Activated CD8-positive, alpha-beta T cell treated with anti-CD3 and anti-CD28 coated beads, Interleukin-2, amount 10 ng/mL, durations not matched to agents 7 days and 5 days (primary cell): ENCODE measurements at regions not wholly inside any gene's neighbourhood (a gene's known extent, or its start where the extent isn't known, plus 50 kb on each side); places are given as distances from the start of the nearest gene placed in this dataset.

Experiments used
- ATAC-seq: fragments of 150-1000 bp; cut with Tn5 transposase; one replicate; pipeline ENCODE4 v1.10.0; 2021; ENCODE audit warnings: moderate library complexity
- CTCF ChIA-PET: fragments of 350-600 bp; sonication (Branson Sonifier 250); formaldehyde crosslinking; loops from one replicate; lab custom pipeline; 2021; ENCODE audit warnings: antibody characterized with exemption; lab: Charles Lee
- POLR2A ChIA-PET: fragments of 350-600 bp; sonication (Branson Sonifier 250); formaldehyde crosslinking; loops from one replicate; lab custom pipeline; 2021; ENCODE audit warnings: antibody characterized with exemption; lab: Charles Lee
- DNase-seq: peaks from one replicate; pipeline ENCODE4 v3.0.0-alpha.2; 2020
- H3K27ac Mint-ChIP-seq: one replicate; pipeline ENCODE4 v1.8.0; 2021; ENCODE audit warnings: mild to moderate bottlenecking, mixed read lengths
- H3K27me3 Mint-ChIP-seq: one replicate; pipeline ENCODE4 v1.8.0; 2021; ENCODE audit warnings: low read depth, mixed read lengths
- H3K36me3 Mint-ChIP-seq: one replicate; pipeline ENCODE4 v1.8.0; 2021; ENCODE audit warnings: low read depth, mixed read lengths
- H3K4me1 Mint-ChIP-seq: one replicate; pipeline ENCODE4 v1.8.0; 2021; ENCODE audit warnings: low read depth, mixed read lengths
- H3K4me3 Mint-ChIP-seq: one replicate; pipeline ENCODE4 v1.8.0; 2021; ENCODE audit warnings: mild to moderate bottlenecking, mixed read lengths
- H3K9me3 Mint-ChIP-seq: one replicate; pipeline ENCODE4 v1.8.0; 2022; ENCODE audit warnings: mixed read lengths; ENCODE audit not compliant: insufficient read depth

DNA sequence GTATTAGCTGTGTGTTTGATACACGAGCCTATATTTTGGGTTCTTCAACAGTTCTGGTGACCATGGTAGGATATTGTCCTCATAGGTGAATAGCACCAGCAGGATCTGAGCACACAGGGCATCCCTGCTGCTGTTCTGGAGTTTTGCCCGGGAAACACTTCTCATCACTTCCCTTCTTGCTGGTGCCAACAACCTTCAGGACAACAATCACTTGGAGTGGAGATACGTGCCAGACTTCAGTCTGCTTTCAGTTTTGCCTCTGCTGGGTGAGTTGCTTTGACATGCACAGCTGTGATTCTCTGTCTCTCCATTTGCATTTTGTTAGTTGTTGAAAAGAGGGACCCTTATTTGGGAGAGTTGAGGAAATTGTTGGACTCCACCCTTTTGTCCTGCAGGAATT is 1347.2 kb upstream of the DDX18 start:
- ATAC-seq: no peak
- Mint-ChIP-seq H3K4me3 (no peak overlapping the region), H3K27ac (no peak overlapping the region), H3K9me3 (peaks cover 26% of the 10 kb centered on the region), H3K36me3 (no peaks in the 10 kb centered on the region), H3K27me3 (no peaks in the 10 kb centered on the region), H3K4me1 (no peaks in the 10 kb centered on the region)
- ChIA-PET POLR2A (no interaction called here), CTCF (no interaction called here)
- DNase-seq: no peak

DNA sequence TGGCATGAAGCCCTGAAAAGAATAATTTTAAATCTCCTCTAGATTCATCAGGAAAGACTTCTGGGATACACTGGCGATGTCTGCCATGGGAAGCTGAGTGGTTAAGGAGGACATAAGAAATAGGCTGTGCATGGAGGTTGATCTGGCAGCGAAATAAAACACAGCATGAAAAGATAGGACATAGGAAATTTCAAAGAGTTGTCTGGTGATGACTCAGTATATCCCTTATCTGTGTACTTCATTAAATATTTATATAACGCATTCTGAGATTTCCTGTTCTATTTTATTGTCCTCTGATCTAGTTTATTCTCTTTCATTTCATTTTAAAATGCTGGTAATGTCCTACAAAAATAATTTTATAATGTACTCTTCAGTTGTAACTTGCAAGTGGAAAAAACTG is 1337.3 kb upstream of the DDX18 start:
- Mint-ChIP-seq H3K4me3 (no peak overlapping the region), H3K4me1 (no peaks in the 10 kb centered on the region), H3K27me3 (no peaks in the 10 kb centered on the region), H3K27ac (no peak overlapping the region), H3K36me3 (no peaks in the 10 kb centered on the region), H3K9me3 (peaks cover 20% of the 10 kb centered on the region)
- CTCF ChIA-PET: no interaction called here
- POLR2A ChIA-PET: no interaction called here
- DNase-seq (no peak), ATAC-seq (no peak)

DNA sequence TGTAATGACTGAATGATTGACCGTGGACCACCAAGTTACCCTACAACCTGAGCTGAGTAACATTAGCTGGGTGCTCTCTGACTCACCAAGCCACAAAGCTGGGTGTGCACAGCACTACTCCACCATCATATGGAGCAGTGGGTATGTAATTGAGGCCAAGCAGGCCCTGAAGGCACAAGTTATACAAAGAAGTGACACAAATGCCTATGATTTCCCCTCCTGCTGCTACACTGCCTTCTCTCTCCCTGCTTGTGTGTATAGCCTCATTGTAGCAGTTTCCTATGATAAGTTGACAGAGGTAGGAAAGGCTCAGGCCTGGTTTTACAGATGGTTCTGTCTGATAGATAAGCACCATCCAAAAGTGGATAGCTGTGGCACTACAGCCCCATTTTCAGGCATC is 1327.2 kb upstream of the DDX18 start:
- CTCF ChIA-PET: no interaction called here
- Mint-ChIP-seq H3K4me3 (no peak overlapping the region), H3K9me3 (peaks cover 21% of the 10 kb centered on the region)

GRCh38 chr2:116489292-116489691 is 1325.2 kb upstream of the DDX18 start:
- no peak overlapping the region for H3K27ac Mint-ChIP-seq
- H3K4me1 Mint-ChIP-seq: no peaks in the 10 kb centered on the region
- ATAC-seq: no peak
- no peaks in the 10 kb centered on the region for H3K36me3 Mint-ChIP-seq
- no peak for DNase-seq
- ChIA-PET CTCF (no interaction called here), POLR2A (no interaction called here)
- no peak overlapping the region for H3K4me3 Mint-ChIP-seq
- H3K27me3 Mint-ChIP-seq: no peaks in the 10 kb centered on the region
- H3K9me3 Mint-ChIP-seq: peaks cover 22% of the 10 kb centered on the region

More for the DNA sequence above, 1327.2 kb upstream of the DDX18 start:
- no peaks in the 10 kb centered on the region for H3K36me3 Mint-ChIP-seq
- POLR2A ChIA-PET: no interaction called here
- no peaks in the 10 kb centered on the region for H3K27me3 Mint-ChIP-seq
- H3K27ac Mint-ChIP-seq: no peak overlapping the region
- ATAC-seq (no peak), DNase-seq (no peak)
- H3K4me1 Mint-ChIP-seq: no peaks in the 10 kb centered on the region

DNA sequence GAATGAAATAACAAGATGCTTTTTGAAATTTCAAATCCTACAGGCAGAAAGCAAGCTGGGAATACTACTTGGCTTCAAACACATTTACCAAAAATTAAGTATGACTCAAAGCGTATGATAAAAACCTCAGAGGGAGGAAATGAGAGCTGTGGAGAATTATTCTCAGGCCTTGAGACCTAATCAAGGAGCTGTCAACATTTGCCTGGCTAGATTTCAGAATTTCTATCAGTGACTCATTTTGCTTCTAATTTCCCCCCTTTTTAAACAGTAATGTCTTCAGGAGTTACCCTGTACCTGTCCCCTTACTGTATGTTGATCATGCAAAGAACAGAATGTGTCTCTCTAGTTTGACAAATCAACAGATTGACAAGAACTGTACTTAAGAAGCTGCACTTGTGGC is 1324.5 kb upstream of the DDX18 start:
- no peak for DNase-seq
- Mint-ChIP-seq H3K4me3 (no peak overlapping the region), H3K9me3 (peaks cover 22% of the 10 kb centered on the region), H3K4me1 (no peaks in the 10 kb centered on the region), H3K36me3 (no peaks in the 10 kb centered on the region), H3K27me3 (no peaks in the 10 kb centered on the region), H3K27ac (no peak overlapping the region)
- CTCF ChIA-PET: no interaction called here
- POLR2A ChIA-PET: no interaction called here
- ATAC-seq: no peak

DNA sequence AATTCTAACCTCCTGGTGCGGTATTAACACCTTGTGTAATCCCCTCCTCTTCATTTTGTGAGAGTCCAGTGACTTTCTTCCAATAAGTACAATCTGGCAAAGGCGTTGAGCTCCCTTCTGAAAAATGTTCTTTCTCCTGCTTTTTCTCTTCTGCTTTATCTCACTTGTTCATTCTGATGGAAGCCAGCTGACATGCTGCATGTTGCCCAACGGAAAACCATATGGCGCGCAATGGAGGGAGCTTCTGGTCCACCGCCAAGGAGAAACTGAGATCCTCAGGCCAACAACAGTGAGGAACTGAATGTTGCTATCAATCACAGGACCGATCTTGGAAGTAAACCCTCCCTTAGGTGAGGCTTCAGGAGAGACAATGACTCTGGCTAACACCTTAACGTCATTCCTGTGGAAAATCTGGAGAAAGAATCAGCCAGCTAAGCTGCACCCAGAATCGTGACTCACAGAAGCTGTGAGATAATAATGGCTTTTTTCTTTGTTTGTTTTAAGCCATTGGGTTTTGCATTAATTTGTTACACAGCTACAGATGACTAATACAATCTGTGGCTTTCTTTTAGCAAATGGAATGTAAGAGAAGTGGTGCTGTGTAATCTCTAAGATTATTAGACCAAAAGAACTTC is 1323.9 kb upstream of the DDX18 start:
- ATAC-seq (no peak), DNase-seq (no peak)
- no peak overlapping the region for H3K4me3 Mint-ChIP-seq
- peaks cover 19% of the 10 kb centered on the region for H3K9me3 Mint-ChIP-seq
- ChIA-PET POLR2A (no interaction called here), CTCF (no interaction called here)
- no peaks in the 10 kb centered on the region for H3K36me3 Mint-ChIP-seq
- no peak overlapping the region for H3K27ac Mint-ChIP-seq
- no peaks in the 10 kb centered on the region for H3K27me3 Mint-ChIP-seq
- no peaks in the 10 kb centered on the region for H3K4me1 Mint-ChIP-seq

DNA sequence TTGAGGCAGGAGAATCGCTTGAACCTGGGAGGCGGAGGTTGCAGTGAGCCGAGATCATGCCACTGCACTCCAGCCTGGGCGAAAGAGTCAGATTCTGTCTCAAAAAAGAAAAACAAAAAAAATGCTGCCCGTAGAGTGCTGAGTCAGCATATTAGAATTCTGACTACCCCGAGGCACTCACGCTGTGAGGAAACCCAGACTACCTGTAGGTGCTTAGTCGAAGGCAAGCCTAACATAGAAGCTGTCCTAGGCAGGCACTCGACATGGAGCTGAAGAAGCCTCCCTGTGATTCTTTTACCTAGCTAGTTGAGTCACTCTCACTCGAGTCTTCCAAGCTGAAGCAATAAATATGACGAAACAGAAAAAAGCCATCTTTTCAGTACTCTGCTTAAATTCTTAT is 1323.2 kb upstream of the DDX18 start:
- POLR2A ChIA-PET: no interaction called here
- no peak for ATAC-seq
- Mint-ChIP-seq H3K9me3 (peaks cover 12% of the 10 kb centered on the region), H3K4me3 (no peak overlapping the region), H3K27me3 (no peaks in the 10 kb centered on the region), H3K27ac (no peak overlapping the region), H3K36me3 (no peaks in the 10 kb centered on the region), H3K4me1 (no peaks in the 10 kb centered on the region)
- no peak for DNase-seq
- CTCF ChIA-PET: no interaction called here

- ATAC-seq (no peak), DNase-seq (no peak)
- H3K9me3 Mint-ChIP-seq: no peaks in the 10 kb centered on the region
- H3K27ac Mint-ChIP-seq: no peak overlapping the region
- no peak overlapping the region for H3K4me3 Mint-ChIP-seq
- no peaks in the 10 kb centered on the region for H3K4me1 Mint-ChIP-seq
- POLR2A ChIA-PET: no interaction called here
- CTCF ChIA-PET: no interaction called here
- H3K27me3 Mint-ChIP-seq: no peaks in the 10 kb centered on the region
- no peaks in the 10 kb centered on the region for H3K36me3 Mint-ChIP-seq
Measured at GRCh38 chr2:116499389-116499788, 1315.1 kb upstream of the DDX18 start.

DNA sequence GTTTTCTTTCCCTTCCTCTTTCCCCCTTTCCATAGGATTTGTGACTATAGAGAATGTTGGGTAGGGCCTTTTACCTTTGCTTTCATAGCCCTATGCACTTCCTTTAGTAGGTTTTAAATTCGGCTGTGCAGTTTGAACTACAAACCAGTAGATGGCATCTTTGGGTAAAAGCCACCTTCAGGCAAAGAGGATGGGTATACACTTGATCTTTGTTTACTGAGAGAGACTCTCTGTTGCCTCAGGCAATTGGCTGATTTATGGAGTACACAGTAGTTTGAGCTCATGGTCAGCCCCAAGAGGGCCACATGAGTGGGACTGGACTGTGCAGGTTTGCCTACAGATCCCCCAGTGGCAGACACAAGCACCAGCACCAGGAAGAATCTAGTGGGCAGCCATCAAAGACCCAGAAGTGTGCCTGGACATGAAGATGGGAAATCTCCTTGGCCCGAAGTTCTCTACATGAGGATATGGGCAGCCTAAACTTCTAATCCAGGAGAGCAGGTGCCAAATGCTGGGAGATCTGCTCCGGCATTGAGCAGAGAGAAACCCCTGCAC is 1304.3 kb upstream of the DDX18 start:
- DNase-seq (no peak), ATAC-seq (no peak)
- peaks cover 25% of the 10 kb centered on the region for H3K9me3 Mint-ChIP-seq
- POLR2A ChIA-PET: no interaction called here
- CTCF ChIA-PET: no interaction called here
- H3K27me3 Mint-ChIP-seq: no peaks in the 10 kb centered on the region
- H3K27ac Mint-ChIP-seq: no peak overlapping the region
- H3K4me1 Mint-ChIP-seq: no peaks in the 10 kb centered on the region
- no peak overlapping the region for H3K4me3 Mint-ChIP-seq
- no peaks in the 10 kb centered on the region for H3K36me3 Mint-ChIP-seq

- Mint-ChIP-seq H3K27me3 (no peaks in the 10 kb centered on the region), H3K27ac (no peak overlapping the region), H3K4me1 (no peaks in the 10 kb centered on the region), H3K36me3 (no peaks in the 10 kb centered on the region), H3K4me3 (no peak overlapping the region), H3K9me3 (peaks cover 25% of the 10 kb centered on the region)
- no peak for ATAC-seq
- ChIA-PET POLR2A (no interaction called here), CTCF (no interaction called here)
- no peak for DNase-seq
Measured at GRCh38 chr2:116511426-116511825, 1303.1 kb upstream of the DDX18 start.

DNA sequence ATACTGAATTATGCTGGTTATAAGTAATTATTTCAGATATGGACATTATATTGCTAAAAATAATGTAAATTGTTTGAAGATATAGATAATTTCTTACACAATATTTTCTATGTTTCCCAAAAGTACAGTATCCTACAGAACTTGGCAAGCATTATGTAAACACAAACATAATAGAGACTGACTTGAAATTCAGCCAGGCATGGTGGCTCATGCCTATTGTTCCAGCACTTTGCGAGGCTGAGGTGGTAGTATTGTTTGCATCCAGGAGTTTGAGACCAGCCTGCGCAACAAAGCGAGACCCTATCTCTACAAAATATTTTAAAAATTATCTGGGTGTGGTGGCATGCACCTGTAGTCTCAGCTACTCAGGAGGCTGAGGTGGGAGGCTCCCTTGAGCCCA is 1300.5 kb upstream of the DDX18 start:
- H3K4me1 Mint-ChIP-seq: no peaks in the 10 kb centered on the region
- CTCF ChIA-PET: no interaction called here

GRCh38 chr2:116517936-116518335 is 1296.6 kb upstream of the DDX18 start:
- no peak overlapping the region for H3K27ac Mint-ChIP-seq
- CTCF ChIA-PET: no interaction called here
- POLR2A ChIA-PET: no interaction called here
- peaks cover 14% of the 10 kb centered on the region for H3K9me3 Mint-ChIP-seq
- H3K27me3 Mint-ChIP-seq: no peaks in the 10 kb centered on the region
- no peak for DNase-seq
- H3K4me1 Mint-ChIP-seq: no peaks in the 10 kb centered on the region
- no peak for ATAC-seq
- H3K36me3 Mint-ChIP-seq: no peaks in the 10 kb centered on the region
- no peak overlapping the region for H3K4me3 Mint-ChIP-seq

More for the DNA sequence above, 1300.5 kb upstream of the DDX18 start:
- Mint-ChIP-seq H3K36me3 (no peaks in the 10 kb centered on the region), H3K27me3 (no peaks in the 10 kb centered on the region), H3K27ac (no peak overlapping the region), H3K4me3 (no peak overlapping the region), H3K9me3 (peaks cover 7% of the 10 kb centered on the region)
- POLR2A ChIA-PET: no interaction called here
- ATAC-seq (no peak), DNase-seq (no peak)

GRCh38 chr2:116537811-116538210 is 1276.7 kb upstream of the DDX18 start:
- Mint-ChIP-seq H3K27ac (no peak overlapping the region), H3K9me3 (peaks cover 6% of the 10 kb centered on the region), H3K36me3 (no peaks in the 10 kb centered on the region), H3K27me3 (no peaks in the 10 kb centered on the region), H3K4me1 (no peaks in the 10 kb centered on the region), H3K4me3 (no peak overlapping the region)
- ATAC-seq (no peak), DNase-seq (no peak)
- ChIA-PET POLR2A (no interaction called here), CTCF (no interaction called here)
